SK-N-MC (cell line): ENCODE measurements at regions not wholly inside any gene's neighbourhood (a gene's known extent, or its start where the extent isn't known, plus 50 kb on each side); places are given as distances from the start of the nearest gene placed in this dataset.

Experiments used
- DNase-seq: peaks from one replicate; pipeline ENCODE4 v3.0.0-alpha.2; 2011; ENCODE audit warnings: low read depth, low spot score
- H3K27ac ChIP-seq: fragments of 200-600 bp; sonication (generic); 2 replicates; pipeline ENCODE4 v1.5.1; 2016; ENCODE audit warnings: mixed run types
- H3K36me3 ChIP-seq: fragments of 200-600 bp; sonication (generic); 2 replicates; pipeline ENCODE4 v1.6.1; 2017; ENCODE audit warnings: antibody characterized with exemption, low read length, mixed read lengths; ENCODE audit not compliant: insufficient read depth
- H3K4me3 ChIP-seq: fragments of 200-600 bp; sonication (generic); 2 replicates; pipeline ENCODE4 v1.5.1; 2016
- H3K9ac ChIP-seq: fragments of 200-600 bp; sonication (generic); 2 replicates; pipeline ENCODE4 v1.8.0; 2017; ENCODE audit warnings: mixed run types, mixed read lengths; ENCODE audit not compliant: insufficient read length
- H3K9me3 ChIP-seq: fragments of 200-600 bp; sonication (generic); 2 replicates; pipeline ENCODE4 v1.6.1; 2017; ENCODE audit warnings: low read depth, mild to moderate bottlenecking, antibody characterized with exemption, low read length, moderate library complexity, mixed read lengths
- EZH2 ChIP-seq: fragments of 200-600 bp; sonication (generic); IDR thresholded peaks from one replicate; pipeline ENCODE4 v1.6.1; 2017; ENCODE audit warnings: antibody characterized with exemption
- FOXP2 ChIP-seq: optimal IDR thresholded peaks from 2 replicates; pipeline ENCODE3; 2011; ENCODE audit warnings: mild to moderate bottlenecking, moderate library complexity; ENCODE audit not compliant: insufficient read depth; ENCODE audit errors: extremely low read length, control extremely low read depth
- POLR2AphosphoS5 ChIP-seq: IDR thresholded peaks from 2 replicates; pipeline ENCODE4 v1.6.1; 2012; ENCODE audit warnings: mild to moderate bottlenecking, low read depth, low read length, borderline replicate concordance

DNA sequence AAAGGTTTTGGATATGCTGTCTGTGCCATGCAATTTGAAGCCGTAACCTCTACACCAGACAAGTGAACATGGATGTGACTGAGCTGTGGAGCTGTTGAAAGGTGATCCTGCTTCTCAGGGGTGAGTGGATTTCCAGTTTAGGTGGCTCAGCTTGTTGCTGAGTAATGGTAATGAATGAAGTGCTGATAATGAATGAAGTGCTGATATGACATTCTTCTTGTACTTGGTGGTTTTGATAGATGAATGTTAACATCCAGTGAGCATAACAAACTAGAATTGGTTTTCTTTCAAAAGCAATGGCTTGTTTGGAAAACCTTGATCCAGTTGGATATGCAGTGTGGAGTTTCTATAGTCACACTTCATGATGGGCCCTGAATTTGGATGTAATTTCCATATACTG, 89.7 kb upstream of the FZD8 start:
- Histone ChIP-seq H3K27ac (no peak overlapping the region), H3K9ac (no peak overlapping the region), H3K9me3 (no peaks in the 10 kb centered on the region), H3K4me3 (no peak overlapping the region), H3K36me3 (no peaks in the 10 kb centered on the region)
- TF ChIP-seq FOXP2 (no peak), POLR2AphosphoS5 (no peak), EZH2 (no peak)
- DNase-seq = no peak

GRCh38 chr10:35728341-35728740, 86.2 kb upstream of the FZD8 start:
- Histone ChIP-seq H3K36me3 (no peaks in the 10 kb centered on the region), H3K27ac (no peak overlapping the region), H3K9ac (no peak overlapping the region), H3K4me3 (no peak overlapping the region), H3K9me3 (no peaks in the 10 kb centered on the region)
- DNase-seq = no peak
- TF ChIP-seq FOXP2 (no peak), EZH2 (no peak), POLR2AphosphoS5 (no peak)

DNA sequence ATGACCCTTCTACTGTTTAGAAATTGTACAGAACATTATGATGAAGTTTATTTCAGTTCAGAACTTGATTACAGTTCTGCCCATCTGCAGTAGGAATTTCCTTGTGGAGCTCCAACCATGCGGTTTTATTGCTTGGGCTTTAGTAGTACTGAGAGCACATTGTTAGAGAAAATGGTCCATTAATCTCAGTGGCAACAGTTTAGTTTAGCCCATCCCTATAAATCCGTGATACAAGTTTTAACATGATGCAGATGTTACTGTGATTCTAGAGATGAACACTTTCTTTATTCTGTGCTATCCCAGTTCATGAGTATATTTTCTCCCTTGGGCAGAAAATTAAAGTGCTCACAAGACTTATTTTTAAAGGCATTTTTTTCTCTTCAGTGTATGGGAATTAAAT, 84.8 kb upstream of the FZD8 start:
- no peak for TF ChIP-seq EZH2
- no peak for TF ChIP-seq POLR2AphosphoS5
- TF ChIP-seq FOXP2 = no peak

GRCh38 chr10:35723992-35724391, 81.9 kb upstream of the FZD8 start:
- DNase-seq = no peak
- Histone ChIP-seq H3K9ac (no peak overlapping the region), H3K9me3 (no peaks in the 10 kb centered on the region), H3K36me3 (no peaks in the 10 kb centered on the region), H3K4me3 (no peak overlapping the region), H3K27ac (no peak overlapping the region)
- no peak for TF ChIP-seq EZH2
- no peak for TF ChIP-seq FOXP2
- no peak for TF ChIP-seq POLR2AphosphoS5

More for the DNA sequence above, 84.8 kb upstream of the FZD8 start:
- H3K36me3 ChIP-seq = no peaks in the 10 kb centered on the region
- DNase-seq = no peak
- H3K4me3 ChIP-seq = no peak overlapping the region
- no peak overlapping the region for H3K9ac ChIP-seq
- H3K9me3 ChIP-seq = no peaks in the 10 kb centered on the region
- H3K27ac ChIP-seq = no peak overlapping the region

DNA sequence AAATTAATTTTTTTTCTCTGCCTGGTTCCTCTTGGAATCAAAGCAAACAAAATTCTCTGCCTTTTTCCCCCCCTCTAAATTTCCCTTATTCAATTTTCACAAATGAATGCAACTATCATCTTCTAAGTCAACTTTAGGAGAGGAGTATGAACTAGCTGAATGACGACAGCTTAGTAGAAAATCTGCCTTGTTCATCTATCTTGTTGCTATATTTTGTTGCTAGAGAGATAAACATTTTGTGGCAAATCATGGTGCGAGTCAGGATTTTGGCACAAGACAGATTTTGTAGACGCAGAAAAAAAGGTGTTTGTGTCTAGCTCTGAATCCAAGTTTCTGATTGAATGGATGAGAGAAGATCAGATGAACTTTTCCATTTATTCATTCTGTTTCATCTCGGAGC, 81.0 kb upstream of the FZD8 start:
- no peaks in the 10 kb centered on the region for H3K9me3 ChIP-seq
- no peak for DNase-seq
- H3K9ac ChIP-seq = no peak overlapping the region
- TF ChIP-seq EZH2 (no peak), POLR2AphosphoS5 (no peak), FOXP2 (no peak)
- no peak overlapping the region for H3K27ac ChIP-seq
- no peaks in the 10 kb centered on the region for H3K36me3 ChIP-seq
- no peak overlapping the region for H3K4me3 ChIP-seq

- no peak for DNase-seq
- TF ChIP-seq EZH2 = no peak
- TF ChIP-seq POLR2AphosphoS5 = no peak
- no peak for TF ChIP-seq FOXP2
- H3K9me3 ChIP-seq = no peaks in the 10 kb centered on the region
- H3K4me3 ChIP-seq = no peak overlapping the region
- no peak overlapping the region for H3K27ac ChIP-seq
- H3K36me3 ChIP-seq = no peaks in the 10 kb centered on the region
- no peak overlapping the region for H3K9ac ChIP-seq
Measured at GRCh38 chr10:35722636-35723035, 80.5 kb upstream of the FZD8 start.

GRCh38 chr10:35722226-35722625, 80.1 kb upstream of the FZD8 start:
- H3K4me3 ChIP-seq = no peak overlapping the region
- TF ChIP-seq POLR2AphosphoS5 (no peak), FOXP2 (no peak), EZH2 (no peak)
- no peaks in the 10 kb centered on the region for H3K36me3 ChIP-seq
- no peak overlapping the region for H3K27ac ChIP-seq
- H3K9ac ChIP-seq = no peak overlapping the region
- H3K9me3 ChIP-seq = no peaks in the 10 kb centered on the region
- DNase-seq = no peak

GRCh38 chr10:35720366-35720765, 78.3 kb upstream of the FZD8 start:
- no peak for TF ChIP-seq FOXP2
- TF ChIP-seq EZH2 = no peak
- TF ChIP-seq POLR2AphosphoS5 = no peak
- H3K9me3 ChIP-seq = no peaks in the 10 kb centered on the region
- no peak overlapping the region for H3K27ac ChIP-seq
- H3K4me3 ChIP-seq = no peak overlapping the region
- no peak overlapping the region for H3K9ac ChIP-seq
- DNase-seq = no peak
- H3K36me3 ChIP-seq = no peaks in the 10 kb centered on the region

GRCh38 chr10:35716776-35717175, 74.7 kb upstream of the FZD8 start:
- H3K9me3 ChIP-seq = no peaks in the 10 kb centered on the region
- no peak overlapping the region for H3K9ac ChIP-seq
- no peak overlapping the region for H3K4me3 ChIP-seq
- TF ChIP-seq POLR2AphosphoS5 = no peak
- no peaks in the 10 kb centered on the region for H3K36me3 ChIP-seq
- DNase-seq = no peak
- no peak overlapping the region for H3K27ac ChIP-seq
